NCI-H2171 treated with DMSO at 0.1 percent for 48 hours (cell line): ENCODE measurements at regions not wholly inside any gene's neighbourhood (a gene's known extent, or its start where the extent isn't known, plus 50 kb on each side); places are given as distances from the start of the nearest gene placed in this dataset.

ENCODE experiments used
- DNase-seq: peaks from one replicate; lab custom pipeline; 2025; lab: John Stamatoyannopoulos, UW

- no peak for DNase-seq
These were observed 558.9 kb downstream of the REEP3 start for GRCh38 chr10:64080071-64080470.

DNA sequence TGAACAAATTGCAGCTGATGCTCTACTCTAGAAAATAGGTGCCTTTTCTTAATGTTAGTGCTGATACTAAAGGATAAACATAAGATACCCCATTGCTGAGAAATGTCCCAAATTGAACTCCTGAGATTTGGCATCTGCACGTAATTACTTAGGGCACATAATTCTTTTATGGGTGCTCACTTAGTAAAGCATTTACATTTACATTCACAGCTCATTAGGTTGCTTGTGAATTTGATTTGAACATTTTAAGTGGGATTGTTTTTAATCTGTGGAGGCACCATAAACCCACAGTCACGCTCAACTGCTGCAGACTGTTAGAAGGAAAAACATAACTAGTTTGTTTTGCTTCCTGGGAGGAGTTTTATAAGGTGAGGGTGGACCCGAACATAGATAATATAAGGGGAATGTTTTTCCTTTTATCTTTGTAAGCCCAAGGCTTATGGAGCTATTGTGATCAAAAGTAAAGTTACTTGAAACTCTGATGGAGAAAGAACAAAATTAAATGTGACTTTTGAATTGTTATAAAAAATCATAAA lies 560.8 kb downstream of the REEP3 start:
- no peak for DNase-seq

GRCh38 chr10:64086083-64086767 lies 565.0 kb downstream of the REEP3 start:
- no peak for DNase-seq

DNA sequence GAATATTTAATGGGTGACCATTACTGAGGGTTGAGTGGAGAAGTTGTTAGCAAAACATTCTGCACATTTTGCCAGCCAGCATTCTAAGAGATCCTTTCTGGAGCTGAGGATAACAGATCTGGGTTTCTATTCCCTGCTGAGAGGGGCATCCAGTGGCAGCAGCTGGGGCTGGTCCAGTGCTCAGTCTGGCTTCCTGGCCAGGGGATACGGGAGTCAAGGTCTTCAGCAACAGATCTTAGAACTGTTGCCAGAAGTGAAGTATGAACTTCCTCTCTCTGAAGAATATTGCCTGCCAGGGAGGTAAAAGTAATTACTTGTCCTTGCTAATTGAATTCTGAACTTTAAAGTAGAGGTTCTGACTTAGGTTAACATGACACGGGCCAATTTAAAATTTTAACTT lies 568.4 kb downstream of the REEP3 start:
- DNase-seq: no peak

- DNase-seq: no peak
These were observed 569.7 kb downstream of the REEP3 start for GRCh38 chr10:64090865-64091264.

- peak; percentile 0 for DNase-seq
These were observed 570.7 kb downstream of the REEP3 start for GRCh38 chr10:64091897-64092296.

GRCh38 chr10:64093304-64093703 lies 572.1 kb downstream of the REEP3 start:
- no peak for DNase-seq

DNA sequence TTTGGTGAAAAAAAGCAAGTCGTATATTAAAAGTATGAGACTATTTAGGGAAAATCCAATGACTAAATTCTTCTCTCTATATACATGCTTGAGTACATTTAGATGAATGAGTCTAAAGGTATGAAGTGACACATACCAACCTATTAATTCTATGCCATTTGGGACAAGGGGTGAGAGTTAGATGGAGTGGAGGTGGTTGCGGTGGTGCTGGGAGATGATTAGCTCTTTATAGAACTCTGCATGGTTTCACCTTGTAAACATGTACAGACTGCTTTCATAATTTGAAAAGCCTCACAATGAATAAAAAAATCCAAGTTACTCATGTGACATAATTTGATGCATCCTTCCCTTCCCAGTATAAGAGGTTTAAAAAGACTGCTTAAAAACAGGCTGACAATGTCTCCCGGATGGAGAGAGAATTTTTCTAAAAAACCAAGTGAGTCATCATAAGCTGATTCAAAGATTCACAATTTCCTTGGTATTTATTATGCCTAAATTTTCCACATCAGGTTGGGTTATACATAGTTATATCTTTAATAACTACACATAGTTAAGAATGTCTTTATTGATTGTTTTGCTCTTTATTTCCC lies 572.8 kb downstream of the REEP3 start:
- DNase-seq: no peak

- no peak for DNase-seq
These were observed 575.7 kb downstream of the REEP3 start for GRCh38 chr10:64096941-64097340.

DNA sequence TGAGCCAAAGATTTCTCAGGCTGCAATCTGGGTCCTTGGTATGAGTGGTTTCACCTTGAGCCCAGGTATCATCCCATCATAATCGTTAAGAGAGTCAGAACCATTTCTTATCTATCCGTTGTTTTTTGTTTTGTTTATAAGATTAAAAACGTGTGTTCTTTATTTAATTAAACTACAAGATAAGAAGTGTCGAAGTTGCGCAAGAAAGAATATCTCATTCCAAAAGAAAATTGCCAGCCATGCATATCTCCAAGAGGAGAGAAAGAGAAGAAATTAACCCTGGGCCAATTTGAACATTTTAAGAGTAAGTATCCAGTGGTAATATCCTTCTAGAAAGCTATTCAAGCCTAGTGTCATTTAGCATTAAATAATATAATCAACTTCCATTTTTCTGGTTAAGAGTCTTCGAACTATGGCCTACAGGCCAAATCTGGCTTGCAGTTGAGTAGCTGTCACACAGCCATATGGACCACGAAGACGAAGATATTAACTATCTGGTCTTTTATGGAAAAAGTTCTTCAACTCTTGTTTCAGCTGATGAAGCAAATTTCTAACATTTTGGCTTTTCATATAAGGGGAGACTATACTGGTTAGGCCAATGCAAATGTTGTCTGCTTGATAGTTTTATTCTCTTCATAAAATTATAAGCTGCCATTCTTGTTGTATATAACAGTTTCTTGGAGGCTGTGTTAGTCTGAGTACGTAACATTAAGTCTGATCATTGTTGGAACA lies 576.4 kb downstream of the REEP3 start:
- DNase-seq: no peak

DNA sequence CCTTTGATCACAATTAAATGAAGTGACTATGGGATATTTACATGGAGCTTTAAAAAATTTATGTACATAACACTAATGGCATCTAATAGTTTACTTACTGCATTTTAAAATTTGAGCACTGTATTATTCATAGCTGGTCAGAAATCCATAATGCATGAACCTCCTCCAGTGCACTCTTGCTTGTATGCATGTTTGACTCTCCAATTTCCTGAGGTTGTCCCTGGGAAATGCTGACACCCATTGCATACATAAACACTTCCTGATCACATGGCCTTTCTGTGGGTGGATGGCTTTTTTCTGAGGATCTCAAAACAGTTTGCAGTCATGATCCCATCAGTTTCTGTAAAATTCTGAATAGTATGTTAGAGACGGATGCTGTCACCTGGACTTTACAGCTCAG lies 577.8 kb downstream of the REEP3 start:
- no peak for DNase-seq

- DNase-seq: no peak
These were observed 580.5 kb downstream of the REEP3 start for GRCh38 chr10:64101606-64102263.

- no peak for DNase-seq
These were observed 581.0 kb downstream of the REEP3 start for GRCh38 chr10:64102264-64102633.

GRCh38 chr10:64102916-64103315 lies 581.7 kb downstream of the REEP3 start:
- no peak for DNase-seq

DNA sequence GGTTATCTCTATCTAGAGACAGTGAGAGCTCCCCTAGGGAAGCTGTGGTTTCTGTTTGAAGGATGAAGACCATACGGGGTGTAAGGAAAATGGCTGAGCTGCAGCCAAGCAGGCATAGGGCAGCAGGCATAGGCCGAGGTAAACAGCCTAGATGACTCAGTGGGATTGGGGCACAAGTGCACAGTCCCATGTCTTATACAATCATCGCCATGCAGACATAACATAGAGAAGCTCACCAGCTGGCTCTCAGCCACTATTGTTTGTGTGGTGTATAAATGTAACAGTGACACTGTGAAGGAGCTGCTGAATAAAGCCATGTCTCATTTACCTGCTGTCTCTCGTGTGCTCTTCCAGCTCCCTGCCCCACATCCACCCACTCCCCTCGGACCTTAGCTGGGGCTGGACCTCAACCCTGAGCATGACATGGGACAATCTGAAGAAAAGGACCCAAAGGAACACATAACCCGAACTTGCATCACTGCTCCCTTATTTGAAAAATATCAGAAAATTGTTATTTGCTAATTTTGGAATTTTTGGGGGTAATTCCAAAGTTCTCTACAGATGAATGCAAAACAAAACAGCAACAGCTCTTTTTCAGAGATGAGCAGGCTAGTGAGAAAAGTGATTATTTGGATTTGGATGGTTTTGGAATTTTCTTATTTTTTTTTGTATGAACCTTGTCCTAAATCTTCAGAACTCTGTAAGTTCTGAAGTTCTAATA lies 582.7 kb downstream of the REEP3 start:
- peak; percentile 2 for DNase-seq

DNA sequence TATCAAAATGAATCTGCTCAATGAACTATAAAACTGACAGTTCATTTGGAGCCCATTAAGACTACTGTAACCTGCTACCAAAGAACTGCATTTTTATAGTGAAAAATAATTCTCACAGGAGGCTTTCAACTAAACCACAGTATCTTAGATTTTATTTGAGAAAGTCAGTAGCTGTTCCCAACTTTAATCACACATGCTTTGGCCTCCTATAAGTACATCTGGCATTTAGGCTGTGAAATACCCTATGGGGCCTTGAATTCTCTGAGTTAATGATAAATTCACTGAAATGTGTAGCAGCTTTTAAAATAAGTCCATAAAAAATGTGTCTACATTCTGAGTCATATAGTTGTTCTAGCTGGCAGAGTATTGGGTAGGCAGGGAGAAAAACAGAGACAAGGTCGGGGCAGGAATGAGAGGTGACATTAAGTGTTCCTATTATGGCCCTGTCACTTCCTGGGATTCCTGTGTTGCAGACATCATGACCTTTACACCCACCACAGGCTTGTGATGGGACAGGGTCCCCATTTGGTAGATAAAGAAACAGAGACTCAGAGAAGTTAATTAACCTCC lies 588.8 kb downstream of the REEP3 start:
- no peak for DNase-seq

GRCh38 chr10:64112701-64113355 lies 591.6 kb downstream of the REEP3 start:
- no peak for DNase-seq

DNA sequence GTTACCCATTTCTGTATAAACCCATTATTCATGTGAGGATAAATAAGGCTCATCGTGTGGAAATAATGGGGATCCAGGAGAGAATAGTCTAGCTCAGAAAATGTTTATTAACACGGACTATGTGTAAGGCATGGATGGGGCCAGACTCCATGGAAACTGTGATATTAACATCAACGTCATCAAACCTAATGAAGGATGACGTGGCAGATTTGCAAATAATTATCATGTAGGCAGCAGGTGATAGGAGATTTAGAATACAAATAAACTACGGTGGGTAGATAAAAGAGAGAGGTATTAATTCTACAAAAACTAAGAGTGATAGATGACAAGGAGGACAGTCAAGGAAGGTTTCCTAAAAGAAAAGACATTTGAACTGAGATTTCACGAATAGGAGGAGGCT lies 592.2 kb downstream of the REEP3 start:
- no peak for DNase-seq

DNA sequence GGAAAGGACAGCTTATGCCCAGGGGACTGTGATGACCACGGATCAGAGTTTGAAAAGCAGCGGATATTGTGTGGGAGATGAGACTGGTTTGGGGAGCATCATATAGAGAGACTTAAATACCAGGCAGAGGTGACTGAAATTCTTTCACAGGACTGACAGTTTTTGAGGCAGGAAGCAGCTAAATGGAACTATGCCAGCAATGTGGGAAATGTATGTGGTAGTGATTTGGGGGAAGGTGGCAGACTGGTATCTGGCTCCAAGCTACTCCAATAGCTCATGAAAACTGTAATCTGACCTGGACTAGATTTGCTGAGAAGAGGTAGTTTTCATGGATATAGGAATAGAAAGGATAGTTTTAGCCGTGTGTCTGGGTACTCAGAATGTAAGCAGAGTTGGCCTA lies 592.6 kb downstream of the REEP3 start:
- DNase-seq: no peak

- no peak for DNase-seq
These were observed 594.3 kb downstream of the REEP3 start for GRCh38 chr10:64115471-64115870.
